Cardiac fibroblast (primary cell): ENCODE measurements at regions not wholly inside any gene's neighbourhood (a gene's known extent, or its start where the extent isn't known, plus 50 kb on each side); places are given as distances from the start of the nearest gene placed in this dataset.

Experiments used
- DNase-seq, 2 donors: peaks; one replicate each; pipeline versions ENCODE4 v3.0.0 to v3.0.0-alpha.2; 2010; ENCODE audit warnings: low read depth in 2 of 2
- H3K4me3 ChIP-seq, 2 donors: replicated peaks in 1 of 2; 1 replicate in 1 of 2; 2 replicates in 1 of 2; pipeline ENCODE4 v1.5.1; 2011; ENCODE audit warnings: low read depth in 2 of 2, low read length in 2 of 2, mild to moderate bottlenecking in 2 of 2, moderate library complexity in 1 of 2
- CTCF ChIP-seq: IDR thresholded peaks from one replicate; pipeline ENCODE4 v1.5.1; 2011; ENCODE audit warnings: low read depth, mild to moderate bottlenecking, low read length, inconsistent platforms

- no peak for TF ChIP-seq CTCF
Observed at GRCh38 chr4:114085611-114086345, 106.3 kb upstream of the ARSJ start.

GRCh38 chr4:114087596-114088230 is 108.3 kb upstream of the ARSJ start:
- H3K4me3 ChIP-seq, result no peak overlapping the region
- TF ChIP-seq CTCF, result no peak
- peak; percentile 64 to 78 for DNase-seq

More at GRCh38 chr4:114085611-114086345, 106.3 kb upstream of the ARSJ start:
- DNase-seq, result no peak
- no peak overlapping the region for H3K4me3 ChIP-seq

GRCh38 chr4:114088481-114088880 is 109.0 kb upstream of the ARSJ start:
- no peak for TF ChIP-seq CTCF
- peak in 1 of 2 donors; percentile 24 for DNase-seq
- H3K4me3 ChIP-seq, result no peak overlapping the region

GRCh38 chr4:114091546-114091945 is 112.1 kb upstream of the ARSJ start:
- no peak for TF ChIP-seq CTCF
- no peak for DNase-seq
- no peak overlapping the region for H3K4me3 ChIP-seq

GRCh38 chr4:114093221-114093715 is 113.8 kb upstream of the ARSJ start:
- no peak for TF ChIP-seq CTCF
- DNase-seq, result no peak

GRCh38 chr4:114100288-114101031 is 121.0 kb upstream of the ARSJ start:
- H3K4me3 ChIP-seq, result no peak overlapping the region
- no peak for DNase-seq
- no peak for TF ChIP-seq CTCF

More at GRCh38 chr4:114093221-114093715, 113.8 kb upstream of the ARSJ start:
- no peak overlapping the region for H3K4me3 ChIP-seq
